ENCODE measurements at regions not wholly inside any gene's neighbourhood (a gene's known extent, or its start where the extent isn't known, plus 50 kb on each side); places are given as distances from the start of the nearest gene placed in this dataset.

DNA sequence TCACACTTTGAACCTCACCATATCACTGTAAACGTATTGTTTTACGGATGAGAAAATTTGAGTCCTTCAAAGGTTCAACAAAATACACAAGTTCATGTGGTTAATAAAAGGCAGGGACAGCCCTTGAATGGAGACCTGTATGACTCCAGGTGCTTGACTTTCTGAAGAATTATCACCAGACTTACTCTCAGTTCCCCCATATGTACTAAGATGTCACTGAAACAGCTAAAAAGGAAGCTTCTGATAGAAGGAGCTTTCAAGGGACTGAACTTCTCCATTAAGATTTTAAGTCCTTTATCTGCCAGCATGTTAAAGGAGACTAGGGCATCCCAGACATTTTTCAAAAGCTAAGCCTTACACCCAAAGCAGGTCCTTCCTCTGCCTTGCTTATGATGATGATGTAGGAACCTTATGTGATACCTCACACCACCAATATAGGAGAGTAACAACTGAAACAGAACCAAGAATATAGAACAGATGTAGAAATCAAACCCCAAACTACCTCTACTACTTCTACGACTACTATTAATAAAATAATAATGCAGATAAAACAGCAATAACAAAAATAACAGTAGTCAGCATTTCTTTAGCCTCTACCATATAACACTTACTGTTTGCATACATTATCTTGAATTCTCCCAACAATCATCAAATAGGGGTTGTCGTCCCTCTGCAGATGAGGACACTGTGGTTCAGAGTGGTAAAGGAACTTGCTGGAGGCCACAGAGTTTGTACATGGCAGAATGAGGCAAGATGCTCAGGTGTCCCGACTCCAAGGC is 273.9 kb downstream of the ELAVL2 start:
- DNase-seq: no peak

DNA sequence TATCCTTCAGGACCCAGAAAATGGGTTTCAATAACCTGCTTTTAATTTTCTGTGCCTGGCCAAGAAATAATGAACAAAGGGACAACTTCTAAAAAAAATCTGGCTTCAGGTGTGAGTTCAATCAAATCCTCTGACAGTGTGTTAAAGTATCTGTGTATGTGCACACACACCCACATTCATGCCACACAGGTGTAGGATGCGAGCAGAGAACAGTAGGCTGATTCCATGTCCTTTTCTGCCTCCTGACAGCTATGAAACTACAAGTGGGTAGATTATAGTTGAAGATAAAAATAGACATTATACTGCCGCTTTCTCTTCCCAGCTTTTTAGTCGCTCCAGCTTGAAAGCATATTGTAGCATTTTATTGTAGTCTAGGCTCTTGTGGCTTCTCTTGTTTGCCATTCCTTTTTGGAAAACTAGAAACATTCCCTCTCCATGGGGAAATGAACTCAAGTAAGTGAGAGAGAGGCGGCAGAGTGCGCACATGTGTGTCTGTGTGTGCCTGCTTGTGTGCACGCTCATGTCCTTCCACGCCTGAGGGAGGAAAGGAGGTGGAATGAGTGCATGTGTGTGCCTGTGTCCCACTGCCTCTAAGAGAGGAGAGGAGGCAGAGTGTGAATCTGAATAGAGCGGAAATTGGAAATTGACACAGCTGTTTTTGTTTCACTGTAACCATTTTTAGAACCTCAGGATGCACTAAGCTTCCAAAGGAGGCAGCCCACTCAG is 273.0 kb downstream of the ELAVL2 start:
- no peak for DNase-seq

DNA sequence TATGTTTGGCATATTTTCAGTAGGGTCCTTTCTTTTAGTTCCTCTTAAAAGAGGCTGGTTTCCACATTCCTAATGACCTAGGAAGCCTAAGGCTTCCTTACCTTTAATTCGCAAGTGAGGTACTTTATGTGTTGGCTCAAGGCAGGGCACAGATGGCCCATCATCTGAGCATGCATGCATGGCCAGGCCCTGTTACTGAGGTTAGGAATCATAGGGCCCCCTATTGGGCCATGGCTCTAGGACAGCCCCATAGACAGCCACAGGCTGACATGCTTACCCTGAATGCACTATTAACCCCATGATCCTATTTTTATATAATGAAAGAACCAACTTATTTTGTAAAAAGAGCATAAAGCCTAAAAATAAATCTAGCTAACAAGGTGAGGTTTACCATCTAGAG is 271.4 kb downstream of the ELAVL2 start:
- DNase-seq: no peak

DNA sequence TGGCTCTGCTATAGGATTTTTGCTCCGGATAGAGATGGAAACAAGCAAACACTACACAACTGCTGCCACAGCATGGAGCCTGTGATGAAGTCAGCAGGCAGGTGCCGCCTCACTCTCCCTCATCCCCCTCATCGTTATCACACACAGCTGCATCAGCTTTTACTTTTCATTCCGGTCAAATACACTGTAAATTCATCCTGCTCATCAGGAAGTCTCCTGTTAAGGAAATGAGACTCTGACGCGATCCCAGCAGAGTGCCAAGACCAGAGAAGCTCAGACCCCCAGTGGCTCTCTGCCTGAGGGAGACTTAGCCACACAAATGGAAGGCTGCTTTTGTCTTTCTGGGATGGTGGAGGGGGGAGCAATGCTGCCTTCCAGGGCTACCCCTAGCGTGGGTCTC is 270.2 kb downstream of the ELAVL2 start:
- DNase-seq: no peak

DNA sequence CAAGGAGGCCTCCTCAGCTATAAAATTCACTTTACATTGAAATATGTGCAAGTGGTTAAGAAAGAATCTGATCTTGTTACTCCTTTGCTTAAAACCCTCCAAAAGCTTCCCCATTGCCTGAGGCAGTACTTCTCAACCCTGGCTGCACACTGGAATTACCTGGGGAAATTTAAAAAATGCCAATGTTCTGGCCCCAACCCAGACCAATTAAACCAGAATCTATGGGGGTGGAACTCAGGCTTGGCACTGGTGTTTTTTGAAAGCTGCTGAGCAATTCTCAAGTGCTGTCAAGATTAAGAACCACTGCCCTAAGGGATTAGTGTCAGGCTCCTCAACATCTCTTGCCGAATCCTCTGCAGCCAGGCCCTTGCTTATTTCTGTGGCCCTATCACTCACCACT is 269.6 kb downstream of the ELAVL2 start:
- DNase-seq: no peak

DNA sequence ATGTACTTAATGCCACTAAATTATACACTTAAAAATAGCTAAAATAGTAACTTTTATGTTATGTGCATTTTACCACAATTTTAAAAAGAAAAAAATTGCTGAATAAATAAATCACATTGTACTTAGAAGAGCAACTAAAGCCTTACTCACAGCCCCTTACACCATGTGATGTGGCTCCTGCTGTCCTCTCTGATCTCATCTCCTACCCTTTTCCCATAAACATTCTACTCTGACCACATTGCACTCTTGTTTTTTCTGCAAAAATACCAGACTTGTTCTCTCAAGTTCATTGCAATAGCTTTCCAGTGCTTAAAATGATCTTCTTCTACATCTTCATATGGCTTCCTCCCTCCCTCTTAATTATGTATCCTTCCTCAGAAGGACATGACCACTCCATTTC is 268.4 kb downstream of the ELAVL2 start:
- DNase-seq: no peak

DNA sequence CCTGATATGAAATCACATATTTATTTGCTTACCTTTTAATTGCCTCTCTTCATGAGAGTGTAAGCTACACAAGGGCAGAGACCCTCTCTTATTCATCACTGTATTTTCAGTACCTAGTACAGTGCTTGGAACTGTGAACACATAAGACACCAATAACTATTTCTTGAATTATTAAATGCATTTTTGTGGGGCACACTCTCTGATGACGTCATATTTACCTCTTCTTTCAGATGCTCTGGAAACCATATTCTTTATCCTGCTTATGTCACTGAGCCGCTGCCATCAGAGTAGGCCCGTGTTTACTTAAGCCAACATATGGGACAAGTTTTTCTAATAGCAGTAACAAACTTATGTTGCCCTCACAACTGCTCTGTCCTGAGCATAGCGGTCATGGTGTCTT is 266.5 kb downstream of the ELAVL2 start:
- DNase-seq: no peak

DNA sequence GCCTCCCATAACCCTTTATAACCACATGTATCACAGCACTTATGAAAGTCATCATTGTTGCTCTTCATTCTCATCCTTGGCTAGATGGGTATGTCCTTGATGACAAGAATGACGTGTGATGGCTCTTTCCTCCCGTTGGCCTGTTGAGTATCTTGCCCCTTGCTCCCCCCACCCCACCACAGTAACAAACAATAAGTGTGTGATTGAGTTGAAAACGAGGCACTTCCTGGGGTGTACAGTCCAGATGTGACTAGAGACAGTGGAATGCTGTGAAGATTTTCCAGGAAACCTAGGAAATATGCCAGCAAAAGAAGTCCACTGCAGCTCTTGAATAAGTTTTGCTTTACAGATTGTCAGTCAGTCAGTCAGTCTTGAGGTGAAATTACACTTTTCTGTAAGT is 262.5 kb downstream of the ELAVL2 start:
- no peak for DNase-seq

DNA sequence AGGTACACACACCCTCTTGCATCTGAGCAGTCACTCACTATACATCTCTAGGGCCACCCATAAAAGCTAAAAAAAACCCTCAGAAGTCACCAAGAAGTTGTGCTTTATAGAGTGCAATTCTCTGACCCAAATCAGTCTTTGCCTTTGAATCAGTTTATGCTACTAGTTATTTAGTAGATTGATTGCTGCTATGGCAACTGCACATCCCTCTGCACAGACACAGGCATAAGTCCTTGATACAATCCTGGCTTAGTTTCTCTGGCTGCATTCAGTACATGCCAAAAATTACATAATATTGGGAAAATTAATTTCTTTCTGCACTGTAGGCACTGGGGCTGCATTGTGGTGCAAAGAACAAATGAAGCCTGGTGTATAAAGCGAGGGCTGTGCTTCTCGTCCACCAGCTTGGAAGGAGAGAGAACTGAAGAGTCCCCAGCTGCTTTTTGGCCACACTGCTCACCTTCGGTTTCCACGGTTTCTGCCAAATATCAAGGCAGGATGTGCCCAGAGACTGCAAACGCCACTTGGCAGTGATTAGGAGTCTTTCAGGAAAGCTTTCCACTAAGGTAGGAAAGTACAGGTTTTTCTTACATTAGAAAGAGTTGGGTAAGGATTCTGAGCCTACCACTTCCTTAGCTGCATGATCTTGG is 258.4 kb downstream of the ELAVL2 start:
- DNase-seq: no peak

DNA sequence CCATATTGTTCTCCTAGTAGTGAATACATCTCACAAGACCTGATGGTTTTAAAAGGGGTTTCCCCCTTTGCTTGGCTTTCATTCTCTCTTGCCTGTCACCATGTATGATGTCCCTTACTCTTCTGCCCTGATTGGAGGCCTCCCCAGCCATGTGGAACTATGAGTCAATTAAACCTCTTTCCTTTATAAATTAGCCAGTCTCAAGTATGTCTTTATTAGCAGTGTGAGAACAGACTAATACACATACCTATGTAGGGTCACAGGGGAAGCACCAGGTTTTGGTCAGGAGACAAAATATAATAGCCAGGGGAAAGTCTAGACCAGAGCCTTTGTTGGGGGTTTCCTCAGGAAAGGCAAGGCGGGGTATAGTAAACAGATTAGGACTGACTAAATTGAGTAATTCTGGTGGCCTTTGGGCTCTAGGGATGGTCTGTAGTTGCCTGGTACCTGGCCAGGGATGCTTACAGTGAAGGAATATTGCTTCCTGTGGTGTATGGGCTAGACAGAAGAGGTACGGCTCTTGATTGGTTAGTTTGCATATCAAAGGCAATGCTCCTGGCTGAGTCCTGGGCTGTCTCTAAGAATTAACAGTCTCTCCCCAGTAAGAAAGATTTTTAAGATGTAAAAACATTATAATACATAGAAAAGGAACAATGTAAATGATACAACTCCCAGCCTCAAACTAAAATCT is 254.5 kb downstream of the ELAVL2 start:
- DNase-seq: no peak

DNA sequence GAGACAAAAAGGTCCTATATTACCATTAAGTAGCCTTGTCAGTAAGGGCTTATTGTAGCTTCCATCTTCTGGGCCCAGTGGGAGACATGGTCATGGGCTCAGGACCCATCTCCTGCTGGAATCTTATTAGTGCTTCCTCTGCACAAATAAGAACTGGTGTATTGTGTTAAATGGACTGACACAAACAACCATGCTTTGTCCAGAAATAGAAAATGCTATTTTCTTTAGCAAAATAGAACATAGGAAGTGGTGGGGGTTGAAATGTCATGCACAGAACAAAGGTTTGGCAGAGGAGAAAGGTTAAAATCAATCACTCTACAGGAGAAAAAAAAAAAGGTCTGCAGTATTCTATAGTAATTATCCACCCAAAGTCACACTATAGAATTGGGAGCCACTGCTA is 252.2 kb downstream of the ELAVL2 start:
- no peak for DNase-seq

DNA sequence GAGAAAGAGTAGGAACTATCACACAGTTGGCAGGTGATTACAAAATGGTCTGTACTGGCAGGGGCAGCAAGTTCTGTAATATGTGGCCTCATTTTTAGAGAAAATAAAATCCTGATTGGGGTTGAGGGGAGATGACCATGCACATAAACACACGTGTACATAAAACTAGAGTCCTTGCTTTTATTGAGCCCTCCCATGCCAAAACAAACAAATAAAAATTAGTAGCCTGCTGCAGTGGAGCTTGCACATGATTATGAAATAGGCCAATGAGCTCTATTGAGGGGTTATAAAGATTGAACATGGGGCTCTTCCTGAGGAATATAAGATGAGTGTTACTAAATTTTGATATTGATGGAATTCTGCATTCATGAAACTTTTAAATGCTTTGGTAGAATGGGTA is 248.4 kb downstream of the ELAVL2 start:
- no peak for DNase-seq

DNA sequence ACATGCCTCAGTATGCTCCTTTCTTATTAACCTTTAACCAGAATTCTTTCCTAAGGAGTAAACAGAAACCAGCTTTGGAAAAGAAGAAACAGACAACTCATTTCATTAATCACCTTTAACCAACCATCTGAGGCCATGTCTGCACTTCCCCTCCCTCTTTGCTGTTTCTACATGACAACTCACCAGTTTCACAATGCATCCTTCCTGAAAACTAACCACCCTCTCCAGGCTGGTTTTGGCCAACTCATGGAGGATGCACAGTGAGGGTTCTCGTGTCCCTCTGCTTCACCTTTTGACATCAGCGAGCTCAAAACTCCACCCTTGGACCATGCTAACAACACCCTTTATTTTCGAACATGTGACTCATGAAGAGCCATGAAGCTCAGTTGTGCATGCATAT is 244.1 kb downstream of the ELAVL2 start:
- no peak for DNase-seq

DNA sequence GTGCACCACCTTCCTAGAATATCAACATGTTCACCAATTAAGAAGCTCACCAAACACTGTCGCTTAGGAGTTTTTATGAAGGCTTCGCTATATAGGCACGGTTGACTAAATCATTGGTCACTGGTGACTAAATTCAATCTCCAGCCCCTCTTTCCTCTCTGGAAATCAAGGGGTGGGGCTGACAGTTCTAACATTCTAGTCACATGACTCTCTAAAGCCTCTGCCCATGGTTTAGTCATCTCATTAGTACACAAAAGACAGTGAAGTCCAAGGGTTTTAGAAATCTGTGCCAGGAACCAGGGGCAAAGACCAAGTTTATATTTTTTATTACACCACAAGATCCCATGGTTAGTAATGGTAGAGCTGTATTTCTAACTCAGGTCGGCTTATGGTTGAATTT is 243.2 kb downstream of the ELAVL2 start:
- no peak for DNase-seq

DNA sequence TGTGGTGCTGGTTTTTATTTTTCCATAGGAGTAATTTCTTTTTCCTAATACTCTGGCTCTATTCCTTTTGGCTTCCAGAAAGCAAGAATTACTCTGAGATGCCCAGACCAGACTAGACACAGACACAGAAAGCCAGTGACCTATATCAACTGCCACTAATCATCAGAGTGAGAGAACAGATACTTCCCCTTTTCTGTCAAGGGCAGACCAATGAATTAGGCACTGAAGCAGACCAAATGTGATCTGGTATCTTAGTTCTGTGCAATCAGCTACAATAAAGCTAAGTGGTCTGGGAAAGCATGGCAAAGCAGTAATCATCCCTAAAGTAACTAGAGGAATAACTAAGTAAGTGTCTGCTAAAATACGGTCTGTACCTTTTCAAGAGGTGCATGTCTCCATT is 239.1 kb downstream of the ELAVL2 start:
- DNase-seq: no peak

DNA sequence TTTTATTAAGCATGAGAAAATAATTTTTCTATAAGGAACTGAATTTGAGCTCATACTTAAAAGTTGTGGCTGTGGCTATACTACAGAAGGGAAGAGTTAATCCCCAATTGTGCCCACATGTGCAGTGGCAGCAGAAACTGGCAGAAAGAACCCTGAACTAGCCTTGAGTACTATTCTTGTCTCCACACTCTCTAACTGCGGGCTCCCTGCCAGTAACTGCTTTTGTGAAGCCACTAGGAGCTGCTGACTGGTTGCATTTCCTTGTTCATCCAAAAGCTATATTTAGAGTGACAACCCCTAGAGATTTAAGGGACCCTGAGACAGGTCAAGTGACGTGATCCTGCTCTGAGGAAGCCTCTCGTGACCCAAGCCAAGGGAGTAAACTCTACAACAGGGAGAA is 238.6 kb downstream of the ELAVL2 start:
- DNase-seq: no peak

DNA sequence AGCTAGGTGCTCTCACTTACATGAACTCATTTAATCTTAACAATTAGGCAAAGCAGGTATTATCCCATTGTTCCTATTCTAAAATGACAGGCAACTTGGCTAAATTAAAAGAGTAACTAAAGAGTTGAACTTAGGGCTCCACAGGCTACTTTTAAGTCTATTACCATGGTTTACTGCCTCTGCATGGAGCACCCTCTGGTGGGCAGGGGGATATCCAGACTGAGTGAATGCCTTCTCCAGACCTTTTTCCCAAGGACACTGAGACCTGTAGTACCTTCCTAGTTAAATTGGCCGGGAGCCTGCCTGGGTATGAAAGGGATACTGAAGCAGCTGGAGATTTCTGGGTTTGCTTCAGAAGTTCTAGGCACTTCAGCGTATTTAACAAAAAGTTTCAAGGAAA is 238.1 kb downstream of the ELAVL2 start:
- DNase-seq: peak in 1 of 2 experiments; percentile 24

DNA sequence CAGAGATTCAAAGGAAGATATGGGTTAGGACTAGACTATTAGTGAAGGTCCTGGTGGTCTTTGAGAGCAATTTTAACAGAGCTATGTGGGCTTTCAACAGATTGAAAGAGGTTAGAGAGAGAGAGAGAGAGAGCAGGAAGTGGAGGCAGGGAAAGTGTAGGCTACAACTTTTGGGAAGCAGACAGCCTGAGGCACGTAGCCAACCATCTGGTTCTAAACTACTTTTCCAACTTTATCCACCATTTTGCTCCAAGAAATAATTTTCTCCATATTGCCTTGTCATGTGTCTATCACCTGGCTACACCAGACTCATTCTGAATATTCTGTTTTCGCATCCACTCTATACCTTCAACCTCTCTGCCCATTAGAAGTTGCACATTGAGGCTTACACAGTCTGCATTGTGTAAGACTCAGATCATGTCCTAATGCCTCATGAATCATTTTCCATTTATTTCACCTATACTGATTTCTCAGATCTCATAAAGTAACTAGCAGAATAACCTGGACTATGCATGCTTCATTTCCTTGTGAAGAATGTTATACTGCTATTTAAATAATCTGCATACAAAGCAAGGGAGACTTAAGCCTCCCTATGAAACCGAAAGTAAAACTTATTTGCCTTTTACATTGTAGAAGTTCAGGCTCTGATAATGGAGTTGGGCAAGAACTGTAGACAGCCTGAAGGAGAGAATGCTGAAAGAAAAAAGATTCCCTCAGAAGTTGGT is 235.6 kb downstream of the ELAVL2 start:
- no peak for DNase-seq

DNA sequence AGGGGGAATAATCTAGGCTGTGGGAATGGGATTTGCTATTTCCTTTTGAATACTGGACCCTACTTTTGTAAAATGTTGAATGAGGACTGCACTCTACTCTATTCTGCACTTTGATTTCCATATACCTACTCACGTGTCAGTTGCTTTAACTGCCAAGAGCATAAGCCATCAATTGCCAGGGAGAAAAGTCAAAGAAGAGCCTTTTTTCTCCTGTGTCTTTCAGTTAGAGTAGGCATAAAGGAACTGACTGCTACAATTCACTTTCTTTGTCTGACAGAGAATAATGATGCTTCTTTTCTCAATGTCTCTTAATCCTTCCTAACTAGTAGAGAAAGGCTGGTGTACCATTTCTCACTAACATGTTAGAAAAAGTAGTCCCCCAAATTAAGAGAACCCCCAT is 231.6 kb downstream of the ELAVL2 start:
- no peak for DNase-seq

DNA sequence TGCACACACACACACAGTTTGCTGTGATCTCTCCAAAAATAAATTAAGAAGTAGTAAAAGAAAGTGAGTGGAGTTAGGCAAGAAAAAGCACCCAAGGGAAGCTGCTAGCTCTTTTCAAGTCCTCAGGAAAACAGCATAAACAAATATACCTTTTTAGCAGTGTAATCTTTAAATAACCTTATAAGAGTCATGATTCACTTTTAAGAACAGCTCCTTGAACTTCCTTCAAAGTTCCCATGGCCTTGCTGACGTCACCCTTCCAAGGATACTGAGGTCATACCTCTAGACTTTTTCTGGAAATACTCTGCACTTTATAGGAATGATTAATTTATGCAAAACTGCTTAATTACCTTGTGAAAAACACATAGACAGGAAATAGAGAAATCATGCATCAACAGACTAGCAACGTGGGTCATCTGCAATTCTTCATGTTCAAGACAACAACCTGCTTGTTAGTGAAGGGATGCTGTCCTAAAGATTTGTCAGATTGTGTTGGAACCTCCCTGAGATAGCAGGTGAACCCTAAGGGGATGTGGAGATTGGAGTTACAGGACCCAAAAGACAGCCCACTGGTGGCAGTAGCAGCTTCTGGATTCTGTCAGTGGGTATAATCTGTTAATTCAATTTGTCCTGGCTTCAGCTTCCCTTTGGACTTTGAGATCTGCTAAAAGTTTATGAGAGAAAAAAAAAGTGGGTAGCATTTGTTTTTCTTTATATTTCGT is 229.0 kb downstream of the ELAVL2 start:
- no peak for DNase-seq

DNA sequence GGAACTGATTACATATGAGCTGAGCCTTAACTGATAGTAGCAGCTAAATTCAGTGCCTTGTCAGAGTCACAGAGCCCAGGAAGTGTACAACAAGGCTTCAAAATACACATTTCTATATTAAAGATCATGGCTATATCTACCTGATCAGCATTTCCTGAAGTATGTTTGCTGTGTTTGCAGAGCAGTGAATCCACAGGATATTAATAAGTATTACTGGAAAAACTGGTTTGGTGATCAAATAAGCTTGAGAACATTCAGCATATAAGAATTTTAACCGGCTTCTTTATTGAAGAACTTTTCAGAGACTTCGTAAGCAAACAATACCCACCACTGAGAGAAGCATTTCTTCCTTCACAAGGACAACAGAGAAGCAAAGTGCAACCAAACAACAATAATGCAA is 227.0 kb downstream of the ELAVL2 start:
- peak; percentile 43 to 50 for DNase-seq

DNA sequence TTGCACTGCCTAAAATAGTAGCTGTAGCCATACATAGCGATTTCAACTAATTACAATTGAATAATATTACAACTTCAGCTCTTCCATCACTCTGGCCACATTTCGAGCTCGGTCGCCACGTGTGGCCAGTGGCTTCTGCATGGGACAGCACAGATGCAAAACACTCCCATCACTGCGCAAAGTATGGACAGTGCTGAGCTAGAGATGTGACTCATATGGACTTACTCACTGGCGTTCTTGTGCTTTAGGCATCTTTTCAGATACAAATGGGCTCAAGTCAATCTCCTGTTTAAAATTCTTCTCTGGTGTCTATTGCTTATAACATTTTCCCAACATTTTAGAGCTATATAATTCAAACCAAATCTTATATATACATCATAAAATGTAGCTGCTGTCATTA is 222.7 kb downstream of the ELAVL2 start:
- no peak for DNase-seq
